DOHH2 (cell line): ENCODE measurements at regions not wholly inside any gene's neighbourhood (a gene's known extent, or its start where the extent isn't known, plus 50 kb on each side); places are given as distances from the start of the nearest gene placed in this dataset.

Source experiments
- H3F3A ChIP-seq: fragments of 200-600 bp; sonication (generic), shearing (Covaris generic); 2 replicates; pipeline ENCODE4 v1.6.0; 2016; ENCODE audit warnings: antibody characterized with exemption, mild to moderate bottlenecking; ENCODE audit not compliant: control insufficient read depth, insufficient read depth
- H3K27ac ChIP-seq: fragments of 200-600 bp; sonication (generic); 2 replicates; pipeline ENCODE4 v1.5.1; 2014; ENCODE audit warnings: low read depth, mild to moderate bottlenecking, low read length, moderate library complexity
- H3K27me3 ChIP-seq: fragments of 200-600 bp; sonication (generic); 2 replicates; pipeline ENCODE4 v1.6.1; 2014; ENCODE audit warnings: mild to moderate bottlenecking, low read length, mixed read lengths; ENCODE audit not compliant: control insufficient read depth
- H3K36me3 ChIP-seq: fragments of 200-600 bp; sonication (generic); 2 replicates; pipeline ENCODE4 v1.6.1; 2014; ENCODE audit warnings: mild to moderate bottlenecking, low read length, moderate library complexity, mixed read lengths; ENCODE audit not compliant: control insufficient read depth
- H3K4me1 ChIP-seq: fragments of 200-600 bp; sonication (generic); 2 replicates; pipeline ENCODE4 v1.6.1; 2014; ENCODE audit warnings: mild to moderate bottlenecking, low read length, mixed read lengths; ENCODE audit not compliant: control insufficient read depth
- H3K4me2 ChIP-seq: fragments of 200-600 bp; sonication (generic); 2 replicates; pipeline ENCODE4 v1.6.0; 2014; ENCODE audit warnings: mild to moderate bottlenecking, low read length, moderate library complexity
- H3K4me3 ChIP-seq: fragments of 200-600 bp; sonication (generic); 2 replicates; pipeline ENCODE4 v1.5.1; 2014; ENCODE audit warnings: mild to moderate bottlenecking, low read length, mixed read lengths
- H3K79me2 ChIP-seq: fragments of 200-600 bp; sonication (generic); 2 replicates; pipeline ENCODE4 v1.6.1; 2014; ENCODE audit warnings: mild to moderate bottlenecking, low read length, mixed read lengths; ENCODE audit not compliant: control insufficient read depth
- H3K9me2 ChIP-seq: fragments of 200-600 bp; sonication (generic); replicated peaks from 2 replicates; pipeline ENCODE4 v1.6.1; 2014; ENCODE audit warnings: mild to moderate bottlenecking, low read length, mixed read lengths; ENCODE audit not compliant: control insufficient read depth
- H3K9me3 ChIP-seq: fragments of 200-600 bp; sonication (generic); 2 replicates; pipeline ENCODE4 v1.6.1; 2014; ENCODE audit warnings: antibody characterized with exemption, low read length, mixed read lengths; ENCODE audit not compliant: control insufficient read depth, insufficient read depth
- H4K20me1 ChIP-seq: fragments of 200-600 bp; sonication (generic); 2 replicates; pipeline ENCODE4 v1.6.0; 2014; ENCODE audit warnings: low read depth, mild to moderate bottlenecking, antibody characterized with exemption, low read length, moderate library complexity; ENCODE audit not compliant: control insufficient read depth, insufficient read depth
- CTCF ChIP-seq: fragments of 200-600 bp; sonication (generic); IDR thresholded peaks from one replicate; pipeline ENCODE4 v1.5.1; 2014; ENCODE audit warnings: antibody characterized with exemption, mild to moderate bottlenecking, low read depth, low read length; ENCODE audit not compliant: poor library complexity, severe bottlenecking
- EZH2phosphoT487 ChIP-seq: fragments of 200-600 bp; sonication (generic); IDR thresholded peaks from 2 replicates; pipeline ENCODE4 v1.6.1; 2017; ENCODE audit warnings: borderline replicate concordance, mild to moderate bottlenecking, antibody characterized with exemption, low read length, moderate library complexity, mixed read lengths

- Histone ChIP-seq H3K79me2 (no peaks in the 10 kb centered on the region), H3K27me3 (peaks cover 23% of the 10 kb centered on the region), H3K36me3 (no peaks in the 10 kb centered on the region), H3K4me1 (peaks cover 28% of the 10 kb centered on the region), H3K9me3 (peaks cover 6% of the 10 kb centered on the region; the same call in 1 of the 2 replicates), H3K4me2 (peak overlapping the region; percentile 83), H3K9me2 (no peaks in the 10 kb centered on the region), H3F3A (0 out of 2 replicates have a peak, but pooled peaks cover 2% of the 10 kb centered on the region), H4K20me1 (no peaks in the 10 kb centered on the region), H3K27ac (peak overlapping the region; percentile 41), H3K4me3 (peak overlapping the region; percentile 73)
- no peak for TF ChIP-seq EZH2phosphoT487
- no peak for TF ChIP-seq CTCF
Measured at GRCh38 chr10:78301891-78302738, 268.5 kb downstream of the RPS24 start.

GRCh38 chr10:78302739-78302988, 269.0 kb downstream of the RPS24 start:
- H3K79me2 ChIP-seq = no peaks in the 10 kb centered on the region
- H4K20me1 ChIP-seq = no peaks in the 10 kb centered on the region
- 0 out of 2 replicates have a peak, but pooled peaks cover 2% of the 10 kb centered on the region for H3F3A ChIP-seq
- peak overlapping the region; percentile 73 for H3K4me3 ChIP-seq
- peaks cover 28% of the 10 kb centered on the region for H3K27me3 ChIP-seq
- peak overlapping the region; percentile 41 for H3K27ac ChIP-seq
- no peaks in the 10 kb centered on the region for H3K9me2 ChIP-seq
- H3K9me3 ChIP-seq = peaks cover 6% of the 10 kb centered on the region; the same call in 1 of the 2 replicates
- H3K4me1 ChIP-seq = peaks cover 28% of the 10 kb centered on the region
- H3K36me3 ChIP-seq = no peaks in the 10 kb centered on the region
- peak overlapping the region; percentile 83 for H3K4me2 ChIP-seq
- TF ChIP-seq EZH2phosphoT487 = no peak
- no peak for TF ChIP-seq CTCF

GRCh38 chr10:78302989-78303854, 269.6 kb downstream of the RPS24 start:
- no peak for TF ChIP-seq EZH2phosphoT487
- TF ChIP-seq CTCF = peak; percentile 65
- Histone ChIP-seq H3K9me3 (peaks cover 6% of the 10 kb centered on the region; the same call in 1 of the 2 replicates), H3K4me1 (peaks cover 28% of the 10 kb centered on the region), H4K20me1 (no peaks in the 10 kb centered on the region), H3F3A (0 out of 2 replicates have a peak, but pooled peaks cover 2% of the 10 kb centered on the region), H3K36me3 (no peaks in the 10 kb centered on the region), H3K79me2 (no peaks in the 10 kb centered on the region), H3K9me2 (no peaks in the 10 kb centered on the region), H3K4me2 (peak overlapping the region; percentile 83), H3K4me3 (peak overlapping the region; percentile 73), H3K27me3 (peaks cover 28% of the 10 kb centered on the region), H3K27ac (peak overlapping the region; percentile 41)
